ES-I3 (cell line): ENCODE measurements at regions not wholly inside any gene's neighbourhood (a gene's known extent, or its start where the extent isn't known, plus 50 kb on each side); places are given as distances from the start of the nearest gene placed in this dataset.

Source experiments
- H3K36me3 ChIP-seq: 2 replicates; pipeline ENCODE4 v1.6.1; 2013; ENCODE audit warnings: mild to moderate bottlenecking, low read length, control low read depth, moderate library complexity; ENCODE audit not compliant: insufficient read depth
- H3K4me1 ChIP-seq: 2 replicates; pipeline ENCODE4 v1.6.1; 2013; ENCODE audit warnings: mild to moderate bottlenecking, control low read depth, low read length; ENCODE audit not compliant: insufficient read depth
- H3K9ac ChIP-seq: 2 replicates; pipeline ENCODE4 v1.6.1; 2013; ENCODE audit warnings: low read depth, mild to moderate bottlenecking, low read length, moderate library complexity
- H3K9me3 ChIP-seq: 2 replicates; pipeline ENCODE4 v1.6.1; 2013; ENCODE audit warnings: mild to moderate bottlenecking, low read length, moderate library complexity; ENCODE audit not compliant: control insufficient read depth, insufficient read depth

GRCh38 chr16:72673118-72673517 lies 374.8 kb downstream of the ZFHX3 start:
- Histone ChIP-seq H3K4me1 (no peaks in the 10 kb centered on the region), H3K9me3 (peaks cover 4% of the 10 kb centered on the region; the same call in 1 of the 2 replicates), H3K9ac (no peak overlapping the region), H3K36me3 (no peaks in the 10 kb centered on the region)

- no peaks in the 10 kb centered on the region for H3K36me3 ChIP-seq
- H3K9me3 ChIP-seq = no peaks in the 10 kb centered on the region
- H3K9ac ChIP-seq = no peak overlapping the region
- no peaks in the 10 kb centered on the region for H3K4me1 ChIP-seq
Observed at GRCh38 chr16:72666267-72666666, 381.7 kb downstream of the ZFHX3 start.

- no peaks in the 10 kb centered on the region for H3K4me1 ChIP-seq
- H3K9me3 ChIP-seq = no peaks in the 10 kb centered on the region
- no peaks in the 10 kb centered on the region for H3K36me3 ChIP-seq
- peak overlapping the region; percentile 97 for H3K9ac ChIP-seq
Observed at GRCh38 chr16:72665701-72666100, 382.2 kb downstream of the ZFHX3 start.

- H3K36me3 ChIP-seq = no peaks in the 10 kb centered on the region
- peak overlapping the region; percentile 97 for H3K9ac ChIP-seq
- H3K4me1 ChIP-seq = no peaks in the 10 kb centered on the region
- no peaks in the 10 kb centered on the region for H3K9me3 ChIP-seq
Observed at GRCh38 chr16:72664509-72665408, 383.2 kb downstream of the ZFHX3 start.

GRCh38 chr16:72664056-72664508 lies 383.8 kb downstream of the ZFHX3 start:
- Histone ChIP-seq H3K4me1 (no peaks in the 10 kb centered on the region), H3K9ac (peak overlapping the region; percentile 97), H3K36me3 (no peaks in the 10 kb centered on the region), H3K9me3 (no peaks in the 10 kb centered on the region)

GRCh38 chr16:72658888-72659717 lies 388.8 kb downstream of the ZFHX3 start:
- H3K36me3 ChIP-seq = no peaks in the 10 kb centered on the region
- H3K4me1 ChIP-seq = no peaks in the 10 kb centered on the region
- no peaks in the 10 kb centered on the region for H3K9me3 ChIP-seq
- no peak overlapping the region for H3K9ac ChIP-seq

- Histone ChIP-seq H3K36me3 (no peaks in the 10 kb centered on the region), H3K9me3 (no peaks in the 10 kb centered on the region; the same call in 1 of the 2 replicates), H3K9ac (no peak overlapping the region), H3K4me1 (no peaks in the 10 kb centered on the region)
Observed at GRCh38 chr16:72657791-72658190, 390.1 kb downstream of the ZFHX3 start.

GRCh38 chr16:72657164-72657563 lies 390.8 kb downstream of the ZFHX3 start:
- no peak overlapping the region for H3K9ac ChIP-seq
- H3K9me3 ChIP-seq = no peaks in the 10 kb centered on the region; the same call in 1 of the 2 replicates
- no peaks in the 10 kb centered on the region for H3K36me3 ChIP-seq
- H3K4me1 ChIP-seq = no peaks in the 10 kb centered on the region

- Histone ChIP-seq H3K36me3 (no peaks in the 10 kb centered on the region), H3K9ac (no peak overlapping the region), H3K9me3 (no peaks in the 10 kb centered on the region; the same call in 1 of the 2 replicates), H3K4me1 (no peaks in the 10 kb centered on the region)
Observed at GRCh38 chr16:72654535-72654934, 393.4 kb downstream of the ZFHX3 start.

- Histone ChIP-seq H3K9me3 (no peaks in the 10 kb centered on the region; the same call in 1 of the 2 replicates), H3K9ac (no peak overlapping the region), H3K4me1 (peaks cover 8% of the 10 kb centered on the region; the same call in 1 of the 2 replicates), H3K36me3 (no peaks in the 10 kb centered on the region)
Observed at GRCh38 chr16:72649254-72649944, 398.5 kb downstream of the ZFHX3 start.

- no peak overlapping the region for H3K9ac ChIP-seq
- H3K36me3 ChIP-seq = no peaks in the 10 kb centered on the region
- peaks cover 8% of the 10 kb centered on the region; the same call in 1 of the 2 replicates for H3K4me1 ChIP-seq
- H3K9me3 ChIP-seq = no peaks in the 10 kb centered on the region
Observed at GRCh38 chr16:72646615-72647014, 401.3 kb downstream of the ZFHX3 start.

GRCh38 chr16:72645538-72645937 lies 402.4 kb downstream of the ZFHX3 start:
- Histone ChIP-seq H3K36me3 (no peaks in the 10 kb centered on the region), H3K4me1 (peaks cover 8% of the 10 kb centered on the region; the same call in 1 of the 2 replicates), H3K9ac (no peak overlapping the region), H3K9me3 (no peaks in the 10 kb centered on the region)

GRCh38 chr16:72644911-72645310 lies 403.0 kb downstream of the ZFHX3 start:
- no peaks in the 10 kb centered on the region for H3K36me3 ChIP-seq
- no peaks in the 10 kb centered on the region for H3K9me3 ChIP-seq
- H3K9ac ChIP-seq = no peak overlapping the region
- H3K4me1 ChIP-seq = peaks cover 8% of the 10 kb centered on the region; the same call in 1 of the 2 replicates

GRCh38 chr16:72639494-72639893 lies 408.4 kb downstream of the ZFHX3 start:
- no peaks in the 10 kb centered on the region for H3K4me1 ChIP-seq
- no peak overlapping the region for H3K9ac ChIP-seq
- H3K9me3 ChIP-seq = no peaks in the 10 kb centered on the region
- no peaks in the 10 kb centered on the region for H3K36me3 ChIP-seq
